Dedifferentiated amniotic fluid mesenchymal stem cell (primary cell): ENCODE measurements at regions not wholly inside any gene's neighbourhood (a gene's known extent, or its start where the extent isn't known, plus 50 kb on each side); places are given as distances from the start of the nearest gene placed in this dataset.

ENCODE experiments used
- DNase-seq: peaks from one replicate; pipeline ENCODE4 v3.0.0-alpha.2; 2016; ENCODE audit errors: extremely low spot score

- DNase-seq = no peak
Observed at GRCh38 chrX:45750639-45751038, 550.0 kb upstream of the DIPK2B start.

GRCh38 chrX:45749375-45749774 lies 548.7 kb upstream of the DIPK2B start:
- DNase-seq = no peak

GRCh38 chrX:45748369-45748774 lies 547.7 kb upstream of the DIPK2B start:
- DNase-seq = no peak

- DNase-seq = no peak
Observed at GRCh38 chrX:45747905-45748304, 547.2 kb upstream of the DIPK2B start.

- no peak for DNase-seq
Observed at GRCh38 chrX:45745479-45745878, 544.8 kb upstream of the DIPK2B start.

GRCh38 chrX:45743906-45744625 lies 543.4 kb upstream of the DIPK2B start:
- DNase-seq = no peak

GRCh38 chrX:45743081-45743533 lies 542.4 kb upstream of the DIPK2B start:
- DNase-seq = no peak

GRCh38 chrX:45740291-45740690 lies 539.6 kb upstream of the DIPK2B start:
- no peak for DNase-seq

GRCh38 chrX:45735571-45735970 lies 534.9 kb upstream of the DIPK2B start:
- DNase-seq = no peak

GRCh38 chrX:45731448-45731847 lies 530.8 kb upstream of the DIPK2B start:
- DNase-seq = no peak

- no peak for DNase-seq
Observed at GRCh38 chrX:45727761-45728160, 527.1 kb upstream of the DIPK2B start.

- DNase-seq = no peak
Observed at GRCh38 chrX:45722471-45722870, 521.8 kb upstream of the DIPK2B start.

GRCh38 chrX:45719751-45720501 lies 519.2 kb upstream of the DIPK2B start:
- no peak for DNase-seq

GRCh38 chrX:45718676-45719075 lies 518.0 kb upstream of the DIPK2B start:
- no peak for DNase-seq

- no peak for DNase-seq
Observed at GRCh38 chrX:45716750-45717149, 516.1 kb upstream of the DIPK2B start.

- no peak for DNase-seq
Observed at GRCh38 chrX:45715748-45716147, 515.1 kb upstream of the DIPK2B start.

- peak; percentile 26 for DNase-seq
Observed at GRCh38 chrX:45714866-45715265, 514.2 kb upstream of the DIPK2B start.

GRCh38 chrX:45712067-45712466 lies 511.4 kb upstream of the DIPK2B start:
- no peak for DNase-seq

- DNase-seq = peak; percentile 30
Observed at GRCh38 chrX:45711231-45711630, 510.6 kb upstream of the DIPK2B start.

GRCh38 chrX:45710081-45710801 lies 509.6 kb upstream of the DIPK2B start:
- DNase-seq = peak; percentile 77

- no peak for DNase-seq
Observed at GRCh38 chrX:45709381-45709780, 508.7 kb upstream of the DIPK2B start.

GRCh38 chrX:45699158-45699557 lies 498.5 kb upstream of the DIPK2B start:
- no peak for DNase-seq

GRCh38 chrX:45697591-45697990 lies 496.9 kb upstream of the DIPK2B start:
- peak; percentile 52 for DNase-seq
